HepG2 (cell line): ENCODE measurements at regions not wholly inside any gene's neighbourhood (a gene's known extent, or its start where the extent isn't known, plus 50 kb on each side); places are given as distances from the start of the nearest gene placed in this dataset.

ENCODE experiments used
- ATAC-seq: fragments of 200-7000 bp; cut with Tn5 transposase; 3 replicates; pipeline ENCODE4 v1.9.1; 2020; ENCODE audit warnings: mild to moderate bottlenecking, moderate library complexity
- BruUV-seq: library from RNA; stranded (reverse); fragments of 400-500 nt; replicated peaks from 2 replicates; lab custom pipeline; 2021; lab: Mats Ljungman, UMichigan
- CTCF ChIA-PET: fragments of 300-600 bp; formaldehyde crosslinking; extraction: SDS; loops from one replicate; lab custom pipeline; 2021; ENCODE audit warnings: low total read pairs, inconsistent platforms, low intra/inter-chr PET ratio; lab: Yijun Ruan, JAX
- POLR2A ChIA-PET: fragments of 350-600 bp; sonication (Branson Sonifier 250); formaldehyde crosslinking; loops from one replicate; lab custom pipeline; 2020; ENCODE audit warnings: antibody characterized with exemption, inconsistent platforms; lab: Yijun Ruan, JAX
- DNase-seq: peaks from one replicate; pipeline ENCODE4 v3.0.0-alpha.2; 2015; ENCODE audit warnings: low spot score
- FAIRE-seq: peaks from 3 replicates; lab custom pipeline; 2011; peaks lifted over from hg19 to GRCh38; lab: Jason Lieb, UNC
- H2AFZ ChIP-seq: one replicate; pipeline ENCODE4 v1.6.1; 2011; ENCODE audit warnings: low read length, inconsistent platforms
- H3K27ac ChIP-seq: fragments of 300-600 bp; 3 replicates; pipeline ENCODE4 v1.8.0; 2011; ENCODE audit warnings: mixed run types, mild to moderate bottlenecking, mixed read lengths, low read length, inconsistent platforms; ENCODE audit not compliant: insufficient read depth; ENCODE audit errors: extremely low read length
- H3K27me3 ChIP-seq, 2 experiments: fragments of 200-600 bp in 1 of 2; 2 replicates in 1 of 2; 3 replicates in 1 of 2; pipeline versions ENCODE4 v1.6.0 to v1.8.0; 2011; ENCODE audit warnings: low read length in 2 of 2, mild to moderate bottlenecking in 2 of 2, moderate library complexity in 2 of 2, inconsistent platforms in 1 of 2; ENCODE audit not compliant: insufficient read depth in 2 of 2, control insufficient read depth in 1 of 2
- H3K36me3 ChIP-seq, 2 experiments: fragments of 200-600 bp in 1 of 2; replicated peaks in 1 of 2; 2 replicates in 1 of 2; 3 replicates in 1 of 2; pipeline versions ENCODE4 v1.5.1 to v1.8.0; 2011; ENCODE audit warnings: low read length in 2 of 2, inconsistent platforms in 1 of 2; ENCODE audit not compliant: insufficient read depth in 2 of 2, control insufficient read depth in 1 of 2
- H3K4me1 ChIP-seq: 2 replicates; pipeline ENCODE4 v1.5.1; 2012; ENCODE audit warnings: low read length, inconsistent platforms; ENCODE audit not compliant: insufficient read depth
- H3K4me2 ChIP-seq: 2 replicates; pipeline ENCODE4 v1.6.0; 2011; ENCODE audit warnings: low read depth, low read length, inconsistent platforms
- H3K4me3 ChIP-seq, 3 experiments: fragments of 200-600 bp in 1 of 3; sonication (generic), shearing (Covaris generic) in 1 of 3; replicated peaks in 1 of 3; 2 replicates each; pipeline ENCODE4 v1.5.1; 2011 to 2016; ENCODE audit warnings: low read length in 3 of 3, inconsistent platforms in 2 of 3, low read depth in 2 of 3, mild to moderate bottlenecking in 2 of 3, control low read depth in 1 of 3, mixed read lengths in 1 of 3; ENCODE audit not compliant: insufficient read depth in 1 of 3
- H3K79me2 ChIP-seq: one replicate; pipeline ENCODE4 v1.6.1; 2011; ENCODE audit warnings: low read length, inconsistent platforms; ENCODE audit not compliant: insufficient read depth
- H3K9ac ChIP-seq: 2 replicates; pipeline ENCODE4 v1.6.0; 2011; ENCODE audit warnings: mild to moderate bottlenecking, low read depth, low read length, inconsistent platforms; ENCODE audit not compliant: insufficient read depth
- H3K9me3 ChIP-seq: 2 replicates; pipeline ENCODE4 v1.5.1; 2012; ENCODE audit warnings: mild to moderate bottlenecking, low read length
- H4K20me1 ChIP-seq: 2 replicates; pipeline ENCODE4 v1.6.0; 2011; ENCODE audit warnings: inconsistent platforms, mild to moderate bottlenecking, low read length, moderate library complexity; ENCODE audit not compliant: insufficient read depth
- FIP1L1 ChIP-seq: fragments of 200-400 bp; formaldehyde crosslinking; IDR thresholded peaks from 2 replicates; pipeline ENCODE4 v1.6.1; 2018; ENCODE audit warnings: low read depth, mild to moderate bottlenecking, low read length, moderate library complexity, borderline replicate concordance; ENCODE audit not compliant: insufficient read depth
- GZF1 ChIP-seq: sonication (generic); formaldehyde crosslinking; IDR thresholded peaks from 2 replicates; pipeline ENCODE4 v1.5.1; 2020; ENCODE audit warnings: mild to moderate bottlenecking, missing genetic modification reagents
- JUND ChIP-seq: sonication (generic); formaldehyde crosslinking; IDR thresholded peaks from 2 replicates; pipeline ENCODE4 v1.8.0; 2022; ENCODE audit warnings: mild to moderate bottlenecking, missing genetic modification reagents
- RFX1 ChIP-seq: fragments of 450-650 bp; IDR thresholded peaks from 2 replicates; pipeline ENCODE4 v1.6.1; 2017
- SOX6 ChIP-seq, 2 experiments: fragments of 450-650 bp in 1 of 2; sonication (generic) in 1 of 2; formaldehyde crosslinking in 1 of 2; IDR thresholded peaks; 2 replicates each; pipeline versions ENCODE4 v1.4.0 to v1.6.1; 2017 to 2020; ENCODE audit warnings: antibody characterized with exemption in 1 of 2, mild to moderate bottlenecking in 1 of 2, missing genetic modification reagents in 1 of 2
- ZNF503 ChIP-seq: sonication (generic); formaldehyde crosslinking; IDR thresholded peaks from 2 replicates; pipeline ENCODE4 v1.4.0; 2020; ENCODE audit warnings: missing genetic modification reagents
- ZNF549 ChIP-seq: sonication (generic); formaldehyde crosslinking; IDR thresholded peaks from 2 replicates; pipeline ENCODE4 v1.5.0; 2020; ENCODE audit warnings: missing genetic modification reagents
- ZNF576 ChIP-seq: sonication (generic); formaldehyde crosslinking; IDR thresholded peaks from 2 replicates; pipeline ENCODE4 v1.4.0; 2020; ENCODE audit warnings: mild to moderate bottlenecking, missing genetic modification reagents
- ZNF660 ChIP-seq: sonication (generic); formaldehyde crosslinking; IDR thresholded peaks from 2 replicates; pipeline ENCODE4 v1.5.1; 2020; ENCODE audit warnings: mild to moderate bottlenecking, low read depth, missing genetic modification reagents, borderline replicate concordance
- WGBS: methylation state at CpG from one replicate; pipeline ENCODE4 v1.1.6; 2017; ENCODE audit warnings: low lambda C conversion rate; 5-methylcytosine and 5-hydroxymethylcytosine counted together
- in situ Hi-C: cut with HindIII; loops from 2 replicates; pipeline ENCODE4 v1.10.0; 2017; ENCODE audit warnings: low pct_unique_long_range_greater_than_20kb; ENCODE audit not compliant: extremely low pct_ligation_motif_present
- intact Hi-C: fragments of 100-400 bp; cut with micrococcal nuclease; formaldehyde crosslinking; loops from one replicate; pipeline ENCODE4 v1.10.0; 2022; ENCODE audit not compliant: unreplicated experiment
- TF ChIP-seq, protein P1 (sequence below): sonication (generic); formaldehyde crosslinking; IDR thresholded peaks from 2 replicates; pipeline ENCODE4 v1.5.0; 2020; ENCODE audit warnings: mild to moderate bottlenecking, missing genetic modification reagents, moderate library complexity

DNA sequence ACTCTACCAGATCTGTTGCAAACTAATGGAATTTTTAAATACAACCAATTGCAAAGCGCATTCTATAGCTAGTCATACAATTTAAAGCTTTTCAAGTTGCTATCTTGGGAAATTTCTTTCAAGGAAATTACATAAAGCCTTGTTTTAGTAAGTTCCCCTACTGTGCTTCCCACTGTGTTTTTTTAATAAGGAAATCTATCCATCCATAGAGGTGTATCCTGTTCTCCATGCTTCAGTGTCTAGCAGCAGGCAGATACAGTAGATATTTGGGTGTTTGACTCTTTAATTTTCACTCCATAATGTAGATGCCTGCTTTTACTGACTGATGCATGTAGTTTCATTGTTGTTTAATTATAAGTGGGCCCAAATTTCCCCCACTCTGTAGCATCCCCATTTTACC, 171.6 kb upstream of the POU3F4 start (continued):
- TF ChIP-seq ZNF503: no peak
- no peak for TF ChIP-seq GZF1 (CRISPR knock-in tag)
- TF ChIP-seq SOX6 (IDR thresholded peaks at IDR 0.05): no peak
- TF ChIP-seq SOX6 (CRISPR knock-in tag; IDR thresholded peaks at IDR 0.05): no peak
- TF ChIP-seq, protein P1, sequence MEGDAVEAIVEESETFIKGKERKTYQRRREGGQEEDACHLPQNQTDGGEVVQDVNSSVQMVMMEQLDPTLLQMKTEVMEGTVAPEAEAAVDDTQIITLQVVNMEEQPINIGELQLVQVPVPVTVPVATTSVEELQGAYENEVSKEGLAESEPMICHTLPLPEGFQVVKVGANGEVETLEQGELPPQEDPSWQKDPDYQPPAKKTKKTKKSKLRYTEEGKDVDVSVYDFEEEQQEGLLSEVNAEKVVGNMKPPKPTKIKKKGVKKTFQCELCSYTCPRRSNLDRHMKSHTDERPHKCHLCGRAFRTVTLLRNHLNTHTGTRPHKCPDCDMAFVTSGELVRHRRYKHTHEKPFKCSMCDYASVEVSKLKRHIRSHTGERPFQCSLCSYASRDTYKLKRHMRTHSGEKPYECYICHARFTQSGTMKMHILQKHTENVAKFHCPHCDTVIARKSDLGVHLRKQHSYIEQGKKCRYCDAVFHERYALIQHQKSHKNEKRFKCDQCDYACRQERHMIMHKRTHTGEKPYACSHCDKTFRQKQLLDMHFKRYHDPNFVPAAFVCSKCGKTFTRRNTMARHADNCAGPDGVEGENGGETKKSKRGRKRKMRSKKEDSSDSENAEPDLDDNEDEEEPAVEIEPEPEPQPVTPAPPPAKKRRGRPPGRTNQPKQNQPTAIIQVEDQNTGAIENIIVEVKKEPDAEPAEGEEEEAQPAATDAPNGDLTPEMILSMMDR (CRISPR knock-in tag): no peak
- no peak for TF ChIP-seq ZNF549 (CRISPR knock-in tag)

DNA sequence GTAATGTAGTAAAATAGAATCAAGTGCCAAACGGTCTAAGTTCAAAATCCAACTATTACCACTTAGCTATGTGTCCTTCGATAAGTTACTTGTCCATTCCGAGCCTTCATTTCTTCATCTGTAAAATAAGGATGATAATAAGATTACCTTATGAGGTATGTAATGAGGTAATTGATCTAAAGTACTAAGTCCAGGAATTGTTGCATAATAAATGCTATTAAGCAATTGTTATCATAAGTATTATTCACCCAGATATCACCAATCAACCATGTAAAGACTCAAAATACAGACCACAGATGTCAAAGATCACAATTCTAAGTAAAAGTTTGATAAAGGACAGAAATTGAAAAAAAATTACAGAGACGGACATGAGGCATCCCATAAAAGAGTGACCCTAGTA, 168.4 kb upstream of the POU3F4 start:
- Histone ChIP-seq H3K27me3 (no peaks in the 10 kb centered on the region), H3K79me2 (no peaks in the 10 kb centered on the region), H3K36me3 (no peaks in the 10 kb centered on the region), H4K20me1 (no peaks in the 10 kb centered on the region), H2AFZ (no peak overlapping the region), H3K9me3 (no peaks in the 10 kb centered on the region), H3K4me1 (no peaks in the 10 kb centered on the region), H3K27ac (no peak overlapping the region), H3K4me3 (no peak overlapping the region), H3K4me2 (no peak overlapping the region), H3K9ac (no peak overlapping the region)
- DNase-seq (no peak), FAIRE-seq (no peak), ATAC-seq (no peak)
- POLR2A ChIA-PET: no interaction called here
- BruUV-seq: no TSS peak
- TF ChIP-seq ZNF576 (CRISPR knock-in tag) (no peak), RFX1 (no peak), FIP1L1 (no peak), ZNF660 (CRISPR knock-in tag) (no peak), JUND (CRISPR knock-in tag) (no peak)
- CTCF ChIA-PET: no interaction called here
- in situ Hi-C loops (no loop called here), intact Hi-C loops (no loop called here)
- WGBS: 1% methylated on average over 4 of the region's 4 CpGs
